CD4-positive, alpha-beta T cell treated with Interferon alpha-2 for 1 hour (primary cell): ENCODE measurements at regions not wholly inside any gene's neighbourhood (a gene's known extent, or its start where the extent isn't known, plus 50 kb on each side); places are given as distances from the start of the nearest gene placed in this dataset.
"Not testable (repeated sequence)": the region's sequence is repeated elsewhere in the genome, so short reads cannot be mapped to it uniquely, and the experiment has no call there.

ENCODE experiments used
- DNase-seq, 2 donors: peaks; one replicate each; pipeline ENCODE4 v3.0.0-alpha.2; 2020 to 2022

DNA sequence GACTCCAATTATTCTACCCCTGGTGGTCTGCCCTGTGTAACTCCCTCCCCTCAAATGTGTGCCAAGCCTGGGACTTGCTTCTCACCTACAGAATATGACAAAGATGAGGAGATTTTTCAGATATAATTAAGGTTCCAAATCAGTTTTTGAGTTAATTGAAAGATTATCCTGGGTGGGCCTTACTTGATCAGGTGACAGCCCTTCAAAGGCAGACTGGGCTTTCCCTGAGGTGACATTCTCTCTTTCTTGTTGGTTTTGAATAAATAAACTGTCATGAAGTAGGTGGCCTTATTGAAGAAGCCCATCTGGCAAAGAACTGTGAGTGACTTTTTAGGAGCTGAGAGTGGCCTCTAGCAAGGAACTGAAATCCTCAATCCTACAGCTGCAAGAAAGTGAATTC, 106.0 kb downstream of the BRMS1L start:
- DNase-seq: no peak

DNA sequence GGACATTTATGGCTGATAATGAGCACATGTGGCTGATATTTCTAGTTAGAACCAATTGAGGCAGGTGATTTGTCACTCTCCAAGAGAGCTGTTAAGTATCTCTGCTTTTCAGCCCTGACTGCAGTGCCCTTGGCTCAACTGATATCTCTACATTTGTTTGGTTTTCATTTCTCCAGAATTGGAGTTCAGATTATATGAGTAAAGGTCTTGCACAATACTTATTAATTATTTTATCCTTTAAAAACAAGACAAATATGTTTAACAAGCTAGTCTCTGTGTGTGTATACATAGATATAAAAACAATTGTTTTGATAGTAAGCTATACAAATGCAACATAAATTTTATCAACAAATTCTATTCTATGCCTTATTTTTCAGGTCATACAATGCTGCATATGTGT, 105.2 kb downstream of the BRMS1L start:
- no peak for DNase-seq

DNA sequence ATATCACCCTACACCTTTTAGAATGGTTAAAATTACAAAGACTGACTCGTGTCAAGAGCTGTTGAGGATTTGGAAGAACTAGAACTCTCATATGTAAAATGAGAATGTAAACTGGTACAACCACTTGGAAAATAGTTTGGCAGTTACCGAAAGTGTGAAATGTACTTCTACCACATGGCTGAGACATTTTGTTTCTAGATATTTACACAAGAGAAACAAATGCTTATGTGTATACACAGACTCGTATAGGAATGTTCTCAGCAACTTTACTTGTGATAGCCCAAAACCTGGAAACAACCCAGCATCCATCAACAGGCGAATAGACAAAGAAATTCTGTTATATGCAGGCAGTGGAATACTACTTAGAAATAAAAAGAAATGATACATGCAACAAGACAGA, 103.0 kb downstream of the BRMS1L start:
- DNase-seq: no peak

DNA sequence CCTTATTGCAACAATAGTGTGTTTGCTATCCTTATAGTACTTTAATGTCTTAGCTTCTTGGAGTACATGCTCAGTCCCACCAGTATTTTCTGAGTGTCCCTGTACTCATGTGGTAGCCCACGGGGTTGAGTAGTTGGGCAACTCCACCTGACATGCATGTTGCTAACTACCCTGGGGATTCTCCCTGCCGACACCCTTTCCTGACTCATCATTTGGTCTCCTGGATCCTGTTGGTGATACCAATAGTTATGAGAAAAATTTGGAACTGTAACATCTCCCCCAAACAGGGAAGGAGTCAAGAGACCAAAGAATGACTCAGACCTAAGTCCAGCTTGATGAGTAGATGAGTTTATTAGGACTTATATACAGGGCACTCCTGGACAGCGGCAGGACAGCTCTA, 101.6 kb downstream of the BRMS1L start:
- DNase-seq: no peak

DNA sequence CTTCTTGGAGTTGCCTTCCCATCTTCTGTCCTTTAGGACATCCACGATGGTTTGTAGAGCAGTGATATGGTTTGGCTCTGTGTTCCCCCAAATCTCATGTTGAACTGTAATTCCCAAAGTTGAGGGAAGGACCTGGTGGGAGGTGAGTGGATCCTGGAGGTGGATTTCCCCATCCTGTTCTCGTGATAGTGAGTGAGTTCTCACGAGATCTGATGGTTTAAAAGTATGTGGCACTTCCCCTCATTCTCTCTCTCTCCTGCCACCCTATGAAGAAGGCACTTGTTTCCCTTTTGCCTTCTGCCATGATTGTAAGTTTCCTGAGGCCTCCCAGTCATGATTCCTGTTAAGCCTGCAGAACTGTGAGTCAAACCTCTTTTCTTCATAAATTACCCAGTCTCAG, 99.2 kb downstream of the BRMS1L start:
- no peak for DNase-seq

DNA sequence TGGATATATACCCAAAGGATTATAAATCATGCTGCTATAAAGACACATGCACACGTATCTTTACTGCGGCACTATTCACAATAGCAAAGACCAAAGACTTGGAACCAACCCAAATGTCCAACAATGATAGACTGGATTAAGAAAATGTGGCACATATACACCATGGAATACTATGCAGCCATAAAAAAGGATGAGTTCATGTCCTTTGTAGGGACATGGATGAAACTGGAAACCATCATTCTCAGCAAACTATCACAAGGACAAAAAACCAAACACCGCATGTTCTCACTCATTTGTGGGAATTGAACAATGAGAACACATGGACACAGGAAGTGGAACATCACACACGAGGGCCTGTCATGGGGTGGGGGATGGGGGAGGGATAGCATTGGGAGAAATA, 96.5 kb downstream of the BRMS1L start:
- DNase-seq: not testable (repeated sequence)

DNA sequence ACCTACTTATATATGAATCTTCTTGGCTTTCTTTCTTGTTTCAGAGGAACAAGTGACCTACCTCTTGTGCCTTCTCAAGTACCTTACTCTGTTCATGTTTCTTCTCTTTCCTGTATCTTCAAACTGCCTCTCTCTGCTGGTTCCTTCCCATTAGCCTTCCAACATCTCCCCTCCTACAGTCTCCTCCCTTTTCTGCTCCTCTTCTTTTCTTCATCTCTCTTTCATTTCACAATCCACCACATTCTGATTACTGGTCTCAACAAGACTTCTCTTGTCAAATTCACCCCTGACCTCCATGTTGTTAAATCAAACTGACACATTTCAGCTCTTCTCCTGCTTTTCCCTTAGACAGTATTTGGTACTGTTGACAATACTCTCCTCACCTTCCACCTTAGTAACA, 95.6 kb downstream of the BRMS1L start:
- no peak for DNase-seq
